Right cardiac atrium (tissue), 5 donors: ENCODE measurements at regions not wholly inside any gene's neighbourhood (a gene's known extent, or its start where the extent isn't known, plus 50 kb on each side); places are given as distances from the start of the nearest gene placed in this dataset.

Experiments
- ATAC-seq, 2 donors: fragments of 200-7000 bp; cut with Tn5 transposase; one replicate each; pipeline versions ENCODE4 v1.8.0 to v1.9.1; 2020; ENCODE audit warnings: moderate library complexity in 2 of 2, mild to moderate bottlenecking in 1 of 2
- DNase-seq, 3 donors: peaks; one replicate each; pipeline ENCODE4 v3.0.0-alpha.2; 2020
- H3K27ac ChIP-seq: one replicate; pipeline ENCODE4 v1.5.1; 2013; ENCODE audit warnings: mild to moderate bottlenecking, low read length, control low read depth, moderate library complexity
- H3K27me3 ChIP-seq: one replicate; pipeline ENCODE4 v1.6.1; 2013; ENCODE audit not compliant: control insufficient read depth, insufficient read depth
- H3K4me1 ChIP-seq: one replicate; pipeline ENCODE4 v1.6.1; 2013; ENCODE audit warnings: low read length; ENCODE audit not compliant: control insufficient read depth, insufficient read depth
- H3K4me3 ChIP-seq: one replicate; pipeline ENCODE4 v1.5.1; 2013; ENCODE audit warnings: low read length, control low read depth
- H3K9me3 ChIP-seq: one replicate; pipeline ENCODE4 v1.6.1; 2013; ENCODE audit warnings: low read length; ENCODE audit not compliant: control insufficient read depth
- WGBS: extraction: QIAGEN DNeasy Blood & Tissue Kit; methylation state at CpG from one replicate; pipeline ENCODE4 v1.1.7; 2013; 5-methylcytosine and 5-hydroxymethylcytosine counted together
- intact Hi-C, 4 donors: fragments of 100-400 bp; cut with DNase I; formaldehyde crosslinking; loops; one replicate each; pipeline versions ENCODE4 v1.11.0 to v1.14.0; 2022 to 2023
- donor health status: healthy with polysubstance abuse.
- donor health status: DM: no; HTN: yes; CAD: no.
- donor health status: DM: no; HTN: no; CAD: no.
- donor health status: DM: no; HTN: yes; CAD: no; lungs with severe emphysema.
- donor health status: DM: yes; HTN: yes; CAD: no.

- ATAC-seq (no peak), DNase-seq (no peak)
- 100% methylated on average over 4 of the region's 4 CpGs for WGBS
- no peak overlapping the region for H3K27ac ChIP-seq
- no peak overlapping the region for H3K4me3 ChIP-seq
- intact Hi-C loops = no loop called here
- H3K27me3 ChIP-seq = no peaks in the 10 kb centered on the region
- no peaks in the 10 kb centered on the region for H3K4me1 ChIP-seq
- no peaks in the 10 kb centered on the region for H3K9me3 ChIP-seq
Measured at GRCh38 chr1:244315996-244316395, 135.7 kb downstream of the ADSS2 start.

GRCh38 chr1:244316407-244316806, 135.3 kb downstream of the ADSS2 start:
- Histone ChIP-seq H3K27me3 (no peaks in the 10 kb centered on the region), H3K4me1 (no peaks in the 10 kb centered on the region), H3K9me3 (no peaks in the 10 kb centered on the region), H3K27ac (no peak overlapping the region), H3K4me3 (no peak overlapping the region)
- ATAC-seq (no peak), DNase-seq (no peak)
- intact Hi-C loops = no loop called here
- 87% methylated on average over 6 of the region's 6 CpGs for WGBS

- 49% methylated on average over 8 of the region's 8 CpGs for WGBS
- intact Hi-C loops = no loop called here
- no peaks in the 10 kb centered on the region for H3K27me3 ChIP-seq
- H3K4me3 ChIP-seq = no peak overlapping the region
- no peak for DNase-seq
- no peak for ATAC-seq
- H3K4me1 ChIP-seq = no peaks in the 10 kb centered on the region
- H3K9me3 ChIP-seq = no peaks in the 10 kb centered on the region
- no peak overlapping the region for H3K27ac ChIP-seq
Measured at GRCh38 chr1:244316986-244317655, 134.6 kb downstream of the ADSS2 start.

GRCh38 chr1:244318078-244318477, 133.6 kb downstream of the ADSS2 start:
- intact Hi-C loops = no loop called here
- no peak for DNase-seq
- 98% methylated on average over 4 of the region's 4 CpGs for WGBS
- no peaks in the 10 kb centered on the region for H3K27me3 ChIP-seq
- no peaks in the 10 kb centered on the region for H3K4me1 ChIP-seq
- H3K4me3 ChIP-seq = no peak overlapping the region
- no peak overlapping the region for H3K27ac ChIP-seq
- H3K9me3 ChIP-seq = no peaks in the 10 kb centered on the region
- ATAC-seq = no peak

- no peak for DNase-seq
- intact Hi-C loops = no loop called here
- Histone ChIP-seq H3K4me1 (no peaks in the 10 kb centered on the region), H3K27me3 (no peaks in the 10 kb centered on the region), H3K27ac (no peak overlapping the region), H3K4me3 (no peak overlapping the region), H3K9me3 (no peaks in the 10 kb centered on the region)
- WGBS = 95% methylated on average over 5 of the region's 5 CpGs
- ATAC-seq = no peak
Measured at GRCh38 chr1:244318512-244318911, 133.2 kb downstream of the ADSS2 start.

- no peak for DNase-seq
- ATAC-seq = peak; percentile 29 to 34
- WGBS = 72% methylated on average over 9 of the region's 9 CpGs
- H3K9me3 ChIP-seq = no peaks in the 10 kb centered on the region
- H3K4me3 ChIP-seq = no peak overlapping the region
- H3K27me3 ChIP-seq = no peaks in the 10 kb centered on the region
- no peak overlapping the region for H3K27ac ChIP-seq
- intact Hi-C loops = no loop called here
- no peaks in the 10 kb centered on the region for H3K4me1 ChIP-seq
Measured at GRCh38 chr1:244319283-244320132, 132.2 kb downstream of the ADSS2 start.

GRCh38 chr1:244322181-244322580, 129.5 kb downstream of the ADSS2 start:
- no peaks in the 10 kb centered on the region for H3K4me1 ChIP-seq
- 83% methylated on average over 1 of the region's 1 CpG for WGBS
- H3K27ac ChIP-seq = peak overlapping the region; percentile 15
- no peak overlapping the region for H3K4me3 ChIP-seq
- ATAC-seq = no peak
- DNase-seq = no peak
- no peaks in the 10 kb centered on the region for H3K9me3 ChIP-seq
- no peaks in the 10 kb centered on the region for H3K27me3 ChIP-seq
- intact Hi-C loops = no loop called here

- intact Hi-C loops = no loop called here
- no peaks in the 10 kb centered on the region for H3K27me3 ChIP-seq
- no peak overlapping the region for H3K4me3 ChIP-seq
- DNase-seq (no peak), ATAC-seq (peak; percentile 91 to 93)
- H3K4me1 ChIP-seq = no peaks in the 10 kb centered on the region
- peak overlapping the region; percentile 70 for H3K27ac ChIP-seq
- 33% methylated on average over 6 of the region's 6 CpGs for WGBS
- H3K9me3 ChIP-seq = no peaks in the 10 kb centered on the region
Measured at GRCh38 chr1:244322791-244323521, 128.8 kb downstream of the ADSS2 start.

- intact Hi-C loops = no loop called here
- 93% methylated on average over 8 of the region's 8 CpGs for WGBS
- Histone ChIP-seq H3K4me1 (no peaks in the 10 kb centered on the region), H3K27ac (no peak overlapping the region), H3K9me3 (no peaks in the 10 kb centered on the region), H3K4me3 (no peak overlapping the region), H3K27me3 (no peaks in the 10 kb centered on the region)
- no peak for ATAC-seq
- DNase-seq = no peak
Measured at GRCh38 chr1:244324176-244324883, 127.4 kb downstream of the ADSS2 start.

- no peaks in the 10 kb centered on the region for H3K9me3 ChIP-seq
- intact Hi-C loops = no loop called here
- ATAC-seq = peak in 1 of 2 donors; percentile 30
- no peak overlapping the region for H3K4me3 ChIP-seq
- H3K27ac ChIP-seq = no peak overlapping the region
- no peaks in the 10 kb centered on the region for H3K4me1 ChIP-seq
- no peaks in the 10 kb centered on the region for H3K27me3 ChIP-seq
- 55% methylated on average over 8 of the region's 8 CpGs for WGBS
- no peak for DNase-seq
Measured at GRCh38 chr1:244325056-244325758, 126.5 kb downstream of the ADSS2 start.
